BLaER1 (cell line): ENCODE measurements at regions not wholly inside any gene's neighbourhood (a gene's known extent, or its start where the extent isn't known, plus 50 kb on each side); places are given as distances from the start of the nearest gene placed in this dataset.
"Not testable (repeated sequence)": the region's sequence is repeated elsewhere in the genome, so short reads cannot be mapped to it uniquely, and the experiment has no call there.

Source experiments
- H3K27ac ChIP-seq: shearing (Covaris generic); formaldehyde crosslinking; 2 replicates; pipeline ENCODE4 v1.8.1; 2022
- H3K27me3 ChIP-seq: shearing (Covaris generic); formaldehyde crosslinking; 2 replicates; pipeline ENCODE4 v1.8.1; 2022
- H3K36me3 ChIP-seq: shearing (Covaris generic); formaldehyde crosslinking; 2 replicates; pipeline ENCODE4 v1.8.1; 2022
- H3K4me1 ChIP-seq: shearing (Covaris generic); formaldehyde crosslinking; 2 replicates; pipeline ENCODE4 v1.8.1; 2022
- H3K4me2 ChIP-seq: shearing (Covaris generic); formaldehyde crosslinking; 2 replicates; pipeline ENCODE4 v1.8.1; 2022
- H3K4me3 ChIP-seq: shearing (Covaris generic); formaldehyde crosslinking; 2 replicates; pipeline ENCODE4 v1.8.1; 2022
- H3K9ac ChIP-seq: shearing (Covaris generic); formaldehyde crosslinking; 2 replicates; pipeline ENCODE4 v1.8.1; 2022
- H3K9me3 ChIP-seq: shearing (Covaris generic); formaldehyde crosslinking; 2 replicates; pipeline ENCODE4 v1.8.1; 2022
- H4K20me1 ChIP-seq: shearing (Covaris generic); formaldehyde crosslinking; 2 replicates; pipeline ENCODE4 v1.8.1; 2022
- Cebpa-rat ChIP-seq: shearing (Covaris generic); IDR thresholded peaks from 2 replicates; pipeline ENCODE4 v1.8.1; 2022

DNA sequence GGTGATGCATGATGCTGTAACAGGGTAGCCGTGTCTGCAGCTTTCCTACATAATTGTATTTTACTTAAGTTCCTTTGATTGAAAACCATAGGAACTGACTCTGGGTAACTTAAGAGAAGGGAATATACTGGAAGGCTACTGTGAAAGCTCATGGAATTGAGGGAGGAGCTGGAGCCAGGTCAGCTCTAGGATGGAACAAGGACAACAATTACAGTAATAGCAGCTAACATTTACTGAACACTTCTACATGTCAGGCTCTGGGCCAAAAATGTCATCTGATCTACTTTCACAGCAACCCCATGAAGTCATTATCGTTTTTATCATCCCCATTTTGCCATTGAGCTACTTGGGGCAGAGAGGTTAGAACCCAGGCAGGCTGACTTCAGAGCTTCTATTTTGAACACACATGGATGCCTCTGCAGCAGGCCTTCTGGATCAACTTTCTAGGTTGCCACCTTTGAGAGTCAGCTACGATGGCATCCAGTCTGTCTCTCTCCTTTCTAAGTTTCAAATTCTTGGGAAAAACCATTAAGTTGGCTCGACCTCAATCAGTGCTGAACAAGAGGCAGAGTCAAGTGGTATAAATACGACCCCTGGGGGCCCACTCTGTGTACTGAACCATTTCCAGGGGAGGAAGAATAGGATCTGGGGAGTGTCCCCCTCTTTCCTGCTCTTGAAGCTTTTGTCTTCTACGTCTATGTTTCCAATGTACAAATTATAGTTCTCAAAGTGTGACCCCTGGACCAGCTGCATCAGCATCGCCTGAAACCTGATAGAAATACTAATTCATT, 272.3 kb upstream of the PLPP4 start:
- no peak overlapping the region for H3K4me2 ChIP-seq
- peaks cover 9% of the 10 kb centered on the region; the same call in 1 of the 2 replicates for H3K4me1 ChIP-seq
- H3K27ac ChIP-seq = no peak overlapping the region
- no peak for TF ChIP-seq Cebpa-rat
- no peaks in the 10 kb centered on the region for H3K9me3 ChIP-seq
- no peaks in the 10 kb centered on the region for H4K20me1 ChIP-seq
- H3K4me3 ChIP-seq = no peak overlapping the region
- no peaks in the 10 kb centered on the region for H3K27me3 ChIP-seq
- no peaks in the 10 kb centered on the region for H3K36me3 ChIP-seq
- H3K9ac ChIP-seq = no peak overlapping the region

DNA sequence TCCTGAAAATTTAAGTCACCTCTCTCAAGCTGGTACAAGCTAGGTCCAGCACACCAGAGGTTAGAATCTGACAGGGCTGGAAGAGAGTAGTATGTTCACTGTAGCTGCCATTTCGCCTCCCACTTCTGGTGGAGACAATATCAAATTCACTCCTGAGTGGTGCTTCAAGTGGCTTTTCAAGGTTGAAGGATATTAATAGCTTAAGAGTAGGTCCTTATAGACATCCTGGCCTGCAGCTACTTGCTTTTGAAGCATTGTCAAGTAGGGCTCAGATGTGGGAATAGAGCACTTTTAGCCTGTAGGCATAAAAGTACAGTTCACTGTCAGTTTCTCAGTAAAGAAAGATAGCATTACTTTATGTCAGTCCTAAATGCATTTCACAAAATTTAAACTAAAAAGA, 270.5 kb upstream of the PLPP4 start:
- no peak overlapping the region for H3K27ac ChIP-seq
- H3K4me3 ChIP-seq = no peak overlapping the region
- H3K4me1 ChIP-seq = peaks cover 9% of the 10 kb centered on the region; the same call in 1 of the 2 replicates

DNA sequence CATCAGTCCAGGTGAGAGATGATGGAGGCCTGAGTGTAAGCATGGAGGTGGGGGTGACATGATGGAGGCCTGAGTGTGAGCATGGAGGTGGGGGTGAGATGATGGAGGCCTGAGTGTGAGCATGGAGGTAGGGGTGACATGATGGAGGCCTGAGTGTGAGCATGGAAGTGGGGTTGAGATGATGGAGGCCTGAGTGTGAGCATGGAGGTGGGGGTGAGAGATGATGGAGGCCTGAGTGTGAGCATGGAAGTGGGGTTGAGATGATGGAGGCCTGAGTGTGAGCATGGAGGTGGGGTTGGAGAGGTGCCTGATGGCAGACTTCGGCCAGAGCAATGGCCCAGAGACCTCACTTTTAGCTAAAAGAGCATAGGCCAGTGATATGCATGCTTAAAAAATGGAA, 269.9 kb upstream of the PLPP4 start:
- H3K9me3 ChIP-seq, H3K4me2 ChIP-seq, H3K9ac ChIP-seq, H3K27ac ChIP-seq, H4K20me1 ChIP-seq, H3K27me3 ChIP-seq, H3K36me3 ChIP-seq, H3K4me3 ChIP-seq: not testable (repeated sequence)
- peaks cover 15% of the 10 kb centered on the region; the same call in 1 of the 2 replicates for H3K4me1 ChIP-seq

More for the DNA sequence above, 270.5 kb upstream of the PLPP4 start:
- Histone ChIP-seq H3K4me2 (no peak overlapping the region), H3K36me3 (no peaks in the 10 kb centered on the region), H3K27me3 (no peaks in the 10 kb centered on the region), H3K9ac (no peak overlapping the region), H3K9me3 (no peaks in the 10 kb centered on the region), H4K20me1 (no peaks in the 10 kb centered on the region)
- TF ChIP-seq Cebpa-rat = no peak

DNA sequence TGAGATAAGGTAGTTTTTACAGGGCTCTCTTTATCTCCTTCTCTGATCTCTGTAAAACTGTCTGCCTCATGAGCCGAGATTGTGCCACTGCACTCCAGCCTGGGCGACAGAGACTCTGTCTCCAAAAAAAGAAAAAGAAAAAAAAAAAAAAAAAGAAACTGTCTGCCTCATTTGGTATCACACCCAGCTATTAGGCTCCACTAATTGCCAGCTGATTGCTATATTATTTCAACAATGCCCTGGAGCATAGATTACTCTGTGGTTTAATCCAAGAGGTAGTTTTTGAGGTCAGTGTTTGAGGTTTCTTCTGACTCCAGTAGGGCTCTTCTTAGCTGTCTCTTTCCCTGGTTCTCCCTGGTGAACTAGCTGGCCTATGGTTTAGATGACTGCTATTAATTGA, 268.1 kb upstream of the PLPP4 start:
- Histone ChIP-seq H4K20me1 (no peaks in the 10 kb centered on the region), H3K4me2 (no peak overlapping the region), H3K27ac (no peak overlapping the region), H3K4me1 (peaks cover 11% of the 10 kb centered on the region; the same call in 1 of the 2 replicates), H3K9me3 (no peaks in the 10 kb centered on the region), H3K4me3 (no peak overlapping the region), H3K36me3 (no peaks in the 10 kb centered on the region), H3K27me3 (no peaks in the 10 kb centered on the region), H3K9ac (no peak overlapping the region)
- TF ChIP-seq Cebpa-rat = no peak

DNA sequence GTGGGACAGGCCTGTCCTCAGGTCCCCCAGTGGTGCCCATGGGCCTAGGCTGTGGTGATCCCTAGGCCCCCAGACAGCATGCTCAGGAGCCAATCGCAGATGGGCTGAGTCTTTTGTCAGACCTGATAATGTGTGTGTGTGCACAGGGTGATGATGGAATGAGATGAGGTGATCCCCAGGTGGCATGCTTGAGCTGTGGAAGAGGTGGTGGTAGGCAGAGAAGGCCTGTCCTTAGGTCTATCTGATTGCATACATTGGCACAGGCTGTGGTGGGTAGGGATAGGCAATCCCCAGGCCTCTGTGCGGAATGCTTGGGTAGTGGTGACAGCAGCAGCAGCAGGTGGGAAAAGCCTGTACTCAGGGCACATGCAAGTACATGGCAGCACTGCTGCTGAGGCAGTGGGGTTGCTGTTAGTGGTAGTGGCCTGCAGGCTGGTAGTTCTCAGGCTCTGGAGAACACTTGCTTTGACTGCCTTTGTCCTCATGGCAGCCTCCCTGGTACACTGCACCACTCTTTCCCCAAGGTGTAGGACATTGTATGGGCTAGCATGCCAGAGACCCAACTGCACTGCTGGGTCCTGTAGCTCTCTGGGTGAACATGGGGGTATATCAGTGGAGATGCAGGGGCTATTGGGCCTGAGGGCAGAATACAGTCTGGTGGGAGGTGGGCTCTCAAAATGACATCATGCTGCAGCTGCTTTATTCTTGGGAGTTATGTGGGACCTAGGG, 260.9 kb upstream of the PLPP4 start:
- no peaks in the 10 kb centered on the region for H3K36me3 ChIP-seq
- H3K27ac ChIP-seq = no peak overlapping the region
- no peaks in the 10 kb centered on the region for H4K20me1 ChIP-seq
- no peak for TF ChIP-seq Cebpa-rat
- no peak overlapping the region for H3K4me2 ChIP-seq
- 0 out of 2 replicates have a peak, but pooled peaks cover 7% of the 10 kb centered on the region for H3K4me1 ChIP-seq
- H3K27me3 ChIP-seq = no peaks in the 10 kb centered on the region
- no peak overlapping the region for H3K4me3 ChIP-seq
- 0 out of 2 replicates have a peak, but pooled peaks cover 4% of the 10 kb centered on the region for H3K9me3 ChIP-seq
- H3K9ac ChIP-seq = no peak overlapping the region

DNA sequence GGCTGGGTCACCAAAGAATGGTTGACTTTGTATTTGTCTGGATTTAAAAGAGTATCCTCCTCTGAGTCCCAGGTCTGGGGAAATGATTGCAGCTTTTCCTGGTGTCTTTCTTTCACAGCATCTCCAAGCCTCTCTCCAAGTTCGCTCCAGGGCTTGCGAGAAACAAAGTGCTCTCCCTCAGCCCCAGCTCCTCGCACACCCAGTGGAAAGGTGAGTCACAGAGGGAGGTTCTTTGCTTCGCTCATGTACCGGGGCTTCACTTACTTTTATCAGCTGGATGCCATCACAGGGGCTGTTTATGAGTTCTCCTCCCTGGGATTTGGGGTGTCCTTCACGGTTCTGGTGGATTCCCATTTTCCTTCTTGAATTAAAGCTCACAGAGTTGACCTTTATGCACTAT, 252.2 kb upstream of the PLPP4 start:
- Histone ChIP-seq H3K27ac (no peak overlapping the region), H3K4me1 (peaks cover 4% of the 10 kb centered on the region; the same call in 1 of the 2 replicates), H3K27me3 (no peaks in the 10 kb centered on the region), H3K4me2 (no peak overlapping the region), H3K4me3 (no peak overlapping the region), H3K9me3 (no peaks in the 10 kb centered on the region), H4K20me1 (no peaks in the 10 kb centered on the region), H3K9ac (no peak overlapping the region), H3K36me3 (no peaks in the 10 kb centered on the region)
- no peak for TF ChIP-seq Cebpa-rat

DNA sequence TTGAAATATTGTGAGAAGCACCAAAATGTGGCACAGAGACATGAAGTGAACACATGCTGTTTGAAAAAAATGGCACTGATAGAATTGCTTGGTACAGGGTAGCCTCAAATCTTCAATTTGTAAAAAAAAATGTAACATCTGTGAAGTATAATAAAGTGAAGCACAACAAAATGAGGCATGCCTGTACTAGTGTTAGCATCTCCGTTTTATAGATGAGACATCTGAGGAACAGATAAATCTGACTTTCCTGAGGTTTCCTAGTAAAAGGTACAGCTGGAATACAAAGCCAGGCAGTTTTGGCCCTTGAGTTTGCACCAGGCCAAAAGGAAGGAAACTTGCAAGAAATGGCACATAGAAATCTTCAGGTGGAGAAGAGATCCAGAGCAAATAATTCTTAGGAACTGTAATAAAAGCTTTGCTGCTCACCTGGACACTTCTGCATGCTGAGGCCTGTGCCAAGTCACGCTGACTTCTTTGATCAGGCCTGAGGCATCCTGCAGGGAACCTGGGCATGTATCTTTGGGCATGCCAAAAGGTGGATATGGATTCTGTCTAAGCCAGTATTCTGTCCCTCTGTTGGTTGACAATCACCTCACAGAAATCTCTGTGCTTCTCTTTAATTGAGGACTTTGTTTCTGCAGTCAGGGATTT, 251.5 kb upstream of the PLPP4 start:
- H3K9ac ChIP-seq = no peak overlapping the region
- H3K4me1 ChIP-seq = peaks cover 4% of the 10 kb centered on the region; the same call in 1 of the 2 replicates
- TF ChIP-seq Cebpa-rat = no peak
- H3K9me3 ChIP-seq = no peaks in the 10 kb centered on the region
- no peak overlapping the region for H3K27ac ChIP-seq
- no peaks in the 10 kb centered on the region for H3K27me3 ChIP-seq
- no peaks in the 10 kb centered on the region for H3K36me3 ChIP-seq
- H4K20me1 ChIP-seq = no peaks in the 10 kb centered on the region
- H3K4me2 ChIP-seq = no peak overlapping the region
- H3K4me3 ChIP-seq = no peak overlapping the region

DNA sequence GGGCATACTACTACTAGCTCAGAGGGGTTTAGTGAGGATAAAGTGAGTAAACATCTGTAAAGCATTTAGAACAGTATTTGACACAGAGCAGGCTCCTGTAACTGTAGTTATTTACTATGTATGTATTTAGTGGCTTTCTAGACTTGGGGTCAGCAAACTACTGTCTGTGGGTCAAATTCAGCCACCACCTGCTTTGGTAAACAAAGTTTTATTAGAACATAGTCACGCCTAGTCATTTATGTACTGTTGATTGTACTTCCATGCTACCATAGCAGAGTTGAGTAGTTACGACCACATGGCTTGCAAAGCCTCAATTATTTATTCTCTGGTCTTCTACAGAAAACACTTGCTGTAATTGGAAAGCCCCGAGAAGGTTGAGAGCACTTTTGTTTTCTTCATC, 248.5 kb upstream of the PLPP4 start:
- Histone ChIP-seq H3K9ac (no peak overlapping the region), H3K9me3 (no peaks in the 10 kb centered on the region), H3K36me3 (no peaks in the 10 kb centered on the region), H3K4me2 (no peak overlapping the region), H3K27ac (no peak overlapping the region), H3K4me3 (no peak overlapping the region), H3K4me1 (peaks cover 4% of the 10 kb centered on the region; the same call in 1 of the 2 replicates), H4K20me1 (no peaks in the 10 kb centered on the region), H3K27me3 (no peaks in the 10 kb centered on the region)
- TF ChIP-seq Cebpa-rat = no peak

DNA sequence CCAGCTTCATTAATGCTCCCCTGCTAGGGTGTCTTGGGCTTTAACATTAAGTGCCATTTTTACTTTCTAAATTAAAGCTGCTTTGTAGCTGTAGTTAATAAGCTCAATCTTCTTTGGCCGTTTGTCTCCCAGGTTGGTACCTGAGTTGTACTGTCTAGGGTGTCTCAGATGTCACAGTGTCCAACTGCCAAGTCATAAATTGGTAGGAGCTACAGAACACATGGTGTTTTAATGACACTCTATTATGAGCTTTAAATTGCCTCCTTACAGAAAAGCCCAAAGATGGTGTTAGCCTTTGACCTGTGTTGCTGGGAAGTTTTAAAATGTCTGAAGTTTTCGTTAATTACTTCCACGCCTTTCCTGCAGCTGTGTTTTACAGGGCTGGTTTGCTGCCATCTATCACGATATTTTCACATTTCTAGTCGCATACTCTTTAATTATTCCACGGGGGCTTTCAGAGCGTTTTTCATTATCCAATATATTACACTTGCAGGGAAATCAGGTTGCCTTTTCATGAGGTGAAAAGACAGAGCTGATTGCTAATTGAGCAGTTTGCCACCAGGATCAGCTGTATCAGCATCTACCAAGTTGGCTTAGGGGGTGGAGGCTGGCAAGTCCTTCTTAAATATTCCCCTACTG, 247.8 kb upstream of the PLPP4 start:
- Histone ChIP-seq H4K20me1 (no peaks in the 10 kb centered on the region), H3K36me3 (no peaks in the 10 kb centered on the region), H3K27ac (no peak overlapping the region), H3K4me3 (no peak overlapping the region), H3K4me1 (peaks cover 4% of the 10 kb centered on the region; the same call in 1 of the 2 replicates), H3K9me3 (no peaks in the 10 kb centered on the region), H3K27me3 (no peaks in the 10 kb centered on the region), H3K9ac (no peak overlapping the region), H3K4me2 (no peak overlapping the region)
- TF ChIP-seq Cebpa-rat = no peak
